Colonic mucosa (tissue), 4 donors: ENCODE measurements at regions not wholly inside any gene's neighbourhood (a gene's known extent, or its start where the extent isn't known, plus 50 kb on each side); places are given as distances from the start of the nearest gene placed in this dataset.

Experiments
- DNase-seq: peaks from one replicate; pipeline ENCODE4 v3.0.0-alpha.2; 2020
- H3K27ac ChIP-seq: fragments of 200-600 bp; one replicate; pipeline ENCODE4 v1.8.0; 2021
- H3K27me3 ChIP-seq: fragments of 200-600 bp; one replicate; pipeline ENCODE4 v1.8.0; 2021
- H3K36me3 ChIP-seq: fragments of 200-600 bp; one replicate; pipeline ENCODE4 v1.8.0; 2021
- H3K4me1 ChIP-seq: fragments of 200-600 bp; one replicate; pipeline ENCODE4 v1.8.0; 2021; ENCODE audit warnings: mild to moderate bottlenecking
- H3K4me3 ChIP-seq: fragments of 200-600 bp; one replicate; pipeline ENCODE4 v1.8.0; 2021
- H3K9ac ChIP-seq, 2 donors: one replicate each; pipeline ENCODE4 v1.7.0; 2013; ENCODE audit warnings: control low read depth in 2 of 2, low read depth in 2 of 2, low read length in 2 of 2
- H3K9me3 ChIP-seq: fragments of 200-600 bp; one replicate; pipeline ENCODE4 v1.8.0; 2021
- intact Hi-C: fragments of 100-400 bp; cut with DNase I; formaldehyde crosslinking; loops from one replicate; pipeline ENCODE4 v1.14.1; 2022
- TF ChIP-seq, protein P1 (sequence below): fragments of 200-600 bp; IDR thresholded peaks from one replicate; pipeline ENCODE4 v1.8.0; 2022; ENCODE audit warnings: antibody characterized with exemption, mild to moderate bottlenecking
- donor health status: healthy.
- donor health status: DM: no; HTN: no; CAD: no.
- donor health status: DM: no; HTN: no; CAD: no.

DNA sequence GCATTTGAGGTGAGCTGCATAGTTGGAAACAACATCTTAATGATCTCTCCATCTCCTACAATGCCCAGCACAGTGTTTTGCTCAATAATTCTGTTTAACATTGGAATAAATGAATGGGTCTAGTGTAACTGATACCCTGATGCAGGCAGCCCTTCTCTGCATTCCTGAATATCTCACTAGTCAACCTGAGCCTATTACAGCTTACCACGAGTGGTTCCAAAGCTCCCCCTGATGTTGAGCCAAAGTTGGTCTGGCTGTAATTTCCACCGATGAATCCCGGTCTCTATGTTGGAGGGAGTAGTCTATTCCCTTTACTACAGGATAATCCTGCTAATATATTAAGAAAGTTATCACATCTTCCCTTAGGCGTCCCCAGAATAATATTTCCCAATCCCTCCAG lies 63.8 kb downstream of the ZBTB18 start:
- no peak overlapping the region for H3K4me3 ChIP-seq
- H3K36me3 ChIP-seq = no peaks in the 10 kb centered on the region
- no peaks in the 10 kb centered on the region for H3K4me1 ChIP-seq
- no peak overlapping the region for H3K27ac ChIP-seq
- no peaks in the 10 kb centered on the region for H3K9me3 ChIP-seq
- DNase-seq = no peak
- no peak overlapping the region for H3K9ac ChIP-seq
- TF ChIP-seq, protein P1, sequence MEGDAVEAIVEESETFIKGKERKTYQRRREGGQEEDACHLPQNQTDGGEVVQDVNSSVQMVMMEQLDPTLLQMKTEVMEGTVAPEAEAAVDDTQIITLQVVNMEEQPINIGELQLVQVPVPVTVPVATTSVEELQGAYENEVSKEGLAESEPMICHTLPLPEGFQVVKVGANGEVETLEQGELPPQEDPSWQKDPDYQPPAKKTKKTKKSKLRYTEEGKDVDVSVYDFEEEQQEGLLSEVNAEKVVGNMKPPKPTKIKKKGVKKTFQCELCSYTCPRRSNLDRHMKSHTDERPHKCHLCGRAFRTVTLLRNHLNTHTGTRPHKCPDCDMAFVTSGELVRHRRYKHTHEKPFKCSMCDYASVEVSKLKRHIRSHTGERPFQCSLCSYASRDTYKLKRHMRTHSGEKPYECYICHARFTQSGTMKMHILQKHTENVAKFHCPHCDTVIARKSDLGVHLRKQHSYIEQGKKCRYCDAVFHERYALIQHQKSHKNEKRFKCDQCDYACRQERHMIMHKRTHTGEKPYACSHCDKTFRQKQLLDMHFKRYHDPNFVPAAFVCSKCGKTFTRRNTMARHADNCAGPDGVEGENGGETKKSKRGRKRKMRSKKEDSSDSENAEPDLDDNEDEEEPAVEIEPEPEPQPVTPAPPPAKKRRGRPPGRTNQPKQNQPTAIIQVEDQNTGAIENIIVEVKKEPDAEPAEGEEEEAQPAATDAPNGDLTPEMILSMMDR = no peak
- H3K27me3 ChIP-seq = no peaks in the 10 kb centered on the region
- intact Hi-C loops = no loop called here

DNA sequence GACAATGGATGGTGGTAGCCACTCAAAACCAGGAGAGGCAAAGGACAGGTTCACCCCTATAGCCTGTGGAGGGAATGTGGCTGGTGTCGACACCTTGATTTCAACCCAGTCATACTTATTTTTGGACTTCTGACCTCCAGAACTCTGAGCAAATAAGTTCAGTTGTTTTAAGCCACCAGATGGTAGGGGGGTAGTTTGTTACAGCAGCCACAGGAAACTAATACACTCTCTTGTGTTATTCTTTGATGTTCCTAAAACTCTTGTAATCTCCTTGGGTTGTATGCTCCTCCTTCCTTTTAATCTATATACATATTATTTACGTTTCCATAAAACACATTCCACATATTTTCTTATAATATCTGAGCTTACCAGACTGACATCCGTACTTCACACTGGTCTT lies 65.9 kb downstream of the ZBTB18 start:
- no peak overlapping the region for H3K4me3 ChIP-seq
- H3K9ac ChIP-seq = no peak overlapping the region
- H3K27ac ChIP-seq = no peak overlapping the region
- H3K9me3 ChIP-seq = no peaks in the 10 kb centered on the region
- TF ChIP-seq, protein P1 = no peak
- no peaks in the 10 kb centered on the region for H3K4me1 ChIP-seq
- no peak for DNase-seq
- no peaks in the 10 kb centered on the region for H3K36me3 ChIP-seq
- intact Hi-C loops = no loop called here
- H3K27me3 ChIP-seq = no peaks in the 10 kb centered on the region

DNA sequence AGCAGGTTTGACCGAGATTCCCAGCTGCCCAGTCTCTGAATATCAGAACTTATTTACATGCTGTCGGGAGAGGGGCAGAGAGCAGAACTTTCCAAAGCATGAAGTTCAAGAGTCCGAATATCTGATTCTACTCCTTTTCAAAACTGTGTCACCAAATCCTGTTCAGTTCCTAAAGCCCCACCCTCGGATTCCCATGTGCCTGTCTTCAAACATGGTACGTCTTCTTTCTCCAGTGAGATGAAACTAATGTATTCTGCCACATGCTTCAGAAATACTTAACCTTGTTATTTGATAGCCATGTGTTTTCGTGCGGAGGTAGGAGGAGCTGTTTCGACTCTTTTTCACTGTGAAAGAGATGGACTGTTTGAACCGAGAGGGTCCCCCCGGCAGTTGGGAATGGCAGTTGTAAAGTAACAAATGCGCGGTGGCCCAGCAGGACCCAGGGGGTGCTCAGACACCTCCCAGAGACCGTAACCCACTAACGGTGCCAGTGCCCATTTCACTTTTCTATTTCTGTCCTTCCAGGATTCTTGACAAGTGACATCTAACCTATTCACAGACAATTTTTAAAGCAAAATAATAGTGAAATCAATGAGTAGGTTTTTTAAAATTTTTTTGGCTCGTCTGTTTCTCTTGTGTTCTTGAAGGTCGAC lies 67.2 kb downstream of the ZBTB18 start:
- DNase-seq = no peak
- Histone ChIP-seq H3K9me3 (no peaks in the 10 kb centered on the region), H3K4me1 (no peaks in the 10 kb centered on the region), H3K27ac (no peak overlapping the region), H3K9ac (no peak overlapping the region), H3K4me3 (no peak overlapping the region), H3K36me3 (no peaks in the 10 kb centered on the region), H3K27me3 (no peaks in the 10 kb centered on the region)
- TF ChIP-seq, protein P1 = no peak
- intact Hi-C loops = no loop called here

DNA sequence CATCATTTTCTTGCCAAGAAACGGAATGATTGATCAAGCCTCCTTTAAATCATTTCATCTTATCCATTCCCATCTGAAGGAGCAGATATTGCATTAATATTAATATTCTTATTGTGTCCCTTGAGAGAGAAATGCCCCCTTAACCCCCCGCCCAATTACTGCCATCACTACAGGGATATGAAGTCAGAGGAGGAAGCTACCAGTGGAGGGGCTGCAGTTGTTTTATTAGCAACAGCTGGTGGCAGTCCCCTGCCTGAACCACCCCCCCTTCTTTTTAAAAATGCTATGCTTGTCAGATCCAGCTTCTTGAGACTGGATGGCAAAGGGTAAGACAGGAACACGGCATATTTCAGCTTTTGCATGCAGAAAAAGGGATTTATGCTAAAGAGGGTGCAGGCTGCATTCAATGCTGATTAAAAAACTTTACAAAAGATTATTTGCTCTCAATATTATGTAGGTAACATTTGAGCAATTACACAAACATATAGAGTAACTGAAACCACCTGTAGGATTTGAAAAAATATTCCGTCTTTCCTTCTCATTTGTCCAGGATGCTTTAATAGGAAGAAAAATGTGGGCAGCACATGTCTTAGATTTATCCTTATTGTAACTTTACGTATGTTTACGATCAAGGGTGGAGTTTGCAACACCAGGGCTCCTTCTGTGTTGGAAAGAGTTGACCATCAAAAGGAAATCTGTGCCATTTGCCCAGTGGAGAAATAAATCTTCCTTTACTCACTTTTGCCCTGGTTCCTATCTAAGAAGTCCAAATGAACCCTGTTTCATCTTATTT lies 77.7 kb downstream of the ZBTB18 start:
- no peak for DNase-seq
- no peak overlapping the region for H3K4me3 ChIP-seq
- H3K9me3 ChIP-seq = no peaks in the 10 kb centered on the region
- no peak overlapping the region for H3K27ac ChIP-seq
- intact Hi-C loops = no loop called here
- no peaks in the 10 kb centered on the region for H3K36me3 ChIP-seq
- TF ChIP-seq, protein P1 = no peak
- no peaks in the 10 kb centered on the region for H3K4me1 ChIP-seq
- no peaks in the 10 kb centered on the region for H3K27me3 ChIP-seq
- H3K9ac ChIP-seq = no peak overlapping the region

DNA sequence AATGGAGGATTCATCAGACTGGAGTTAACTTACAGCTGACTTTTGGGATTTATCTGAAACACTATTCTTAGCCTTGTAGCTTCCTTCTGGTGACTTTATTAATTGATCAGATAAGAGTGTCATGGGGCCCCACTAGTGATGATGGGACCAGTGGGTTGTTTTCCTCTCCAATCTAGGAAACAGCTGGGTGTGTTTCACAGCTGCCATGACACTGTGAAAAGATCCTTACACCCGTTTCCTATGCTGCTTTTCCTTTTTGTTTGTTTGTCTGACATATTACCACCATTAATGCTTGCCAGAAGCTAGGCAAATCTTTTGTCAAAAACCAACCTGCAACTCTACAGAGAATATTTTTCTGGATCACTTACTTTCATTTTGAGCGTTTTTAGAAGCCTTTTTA lies 86.2 kb downstream of the ZBTB18 start:
- no peak overlapping the region for H3K4me3 ChIP-seq
- intact Hi-C loops = no loop called here
- H3K36me3 ChIP-seq = no peaks in the 10 kb centered on the region
- no peak for DNase-seq
- H3K4me1 ChIP-seq = no peaks in the 10 kb centered on the region
- no peaks in the 10 kb centered on the region for H3K27me3 ChIP-seq
- no peak overlapping the region for H3K9ac ChIP-seq
- no peaks in the 10 kb centered on the region for H3K9me3 ChIP-seq
- no peak overlapping the region for H3K27ac ChIP-seq
- TF ChIP-seq, protein P1 = no peak
